ENCODE measurements at regions not wholly inside any gene's neighbourhood (a gene's known extent, or its start where the extent isn't known, plus 50 kb on each side); places are given as distances from the start of the nearest gene placed in this dataset.

DNA sequence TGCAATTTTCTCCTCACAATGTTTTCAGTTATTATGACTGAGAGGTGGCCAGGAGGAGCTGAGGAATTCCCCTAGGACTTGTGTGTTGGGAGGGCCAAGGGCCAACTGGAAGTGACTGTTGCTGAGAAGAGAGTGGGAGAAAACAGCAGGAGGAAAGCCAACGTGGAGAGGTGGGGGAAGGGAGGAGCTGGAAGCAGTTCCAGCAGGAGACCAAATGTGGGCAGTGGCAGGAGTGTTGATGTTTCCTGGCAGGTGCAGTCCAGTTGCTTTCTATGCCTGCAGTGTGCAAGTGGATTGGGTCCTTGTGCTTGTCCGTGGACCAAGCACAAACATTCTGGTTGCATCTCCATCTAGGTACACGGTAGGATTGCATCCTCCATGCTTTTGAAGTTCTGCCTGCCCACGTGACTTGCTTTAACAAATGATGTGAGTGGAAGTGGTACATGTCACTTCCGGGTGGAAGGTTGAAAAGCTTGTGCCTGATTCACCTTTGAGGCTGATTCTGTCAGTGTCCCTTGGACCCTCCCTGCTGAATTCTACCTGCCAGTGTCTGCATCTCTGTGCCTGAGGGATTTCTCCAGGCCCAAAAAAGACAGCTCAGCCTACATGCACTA lies 54.7 kb upstream of the CRHR1 start:
- DNase-seq = no peak

DNA sequence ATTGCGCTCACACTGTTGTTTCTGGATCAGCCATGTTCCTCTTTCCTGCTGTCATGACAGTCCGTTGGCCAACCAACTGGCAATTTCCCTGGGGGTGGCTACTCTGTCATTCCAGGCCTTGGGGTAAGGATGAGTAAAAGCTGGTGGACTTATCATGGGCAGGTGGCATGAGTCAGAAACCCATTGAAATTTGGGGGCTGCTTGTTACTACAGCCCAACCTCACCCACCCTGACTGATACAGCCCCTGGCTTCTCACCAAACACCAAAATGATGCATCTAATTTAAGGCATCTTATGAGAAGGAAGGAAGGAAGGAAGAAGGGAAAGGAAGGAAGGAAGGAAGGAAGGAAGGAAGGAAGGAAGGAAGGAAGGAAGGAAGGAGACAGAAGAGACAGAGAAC lies 53.9 kb upstream of the CRHR1 start:
- DNase-seq = no peak

GRCh38 chr17:45731459-45731858 lies 52.7 kb upstream of the CRHR1 start:
- DNase-seq = no peak

DNA sequence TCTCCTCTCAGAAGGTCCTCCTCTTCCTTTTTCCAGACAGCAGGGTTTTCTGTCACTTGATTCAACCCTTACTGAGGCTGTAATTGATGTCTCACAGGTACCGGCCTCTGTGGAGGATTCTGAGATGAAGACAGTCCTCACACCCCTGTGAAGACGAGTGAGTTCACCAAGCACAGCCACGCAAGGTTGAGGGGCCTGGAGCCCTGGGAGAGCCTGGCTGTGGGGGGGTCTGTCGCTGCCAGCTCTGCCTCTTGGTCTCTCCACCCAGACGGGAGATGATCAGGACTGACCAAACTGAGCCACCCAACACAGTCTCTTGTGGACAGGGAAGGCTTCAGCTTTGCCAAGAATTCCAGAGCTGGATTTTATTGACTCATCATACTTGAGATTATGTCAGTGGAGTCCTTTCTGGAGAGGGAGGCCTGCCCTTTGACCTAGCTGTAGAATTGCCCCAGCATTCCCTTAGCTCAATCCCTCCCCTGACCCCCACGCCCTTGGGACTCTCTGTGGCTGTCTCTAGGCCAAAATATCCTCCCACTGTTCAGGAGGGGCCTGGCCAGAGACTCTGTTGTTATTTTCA lies 51.1 kb upstream of the CRHR1 start:
- DNase-seq = no peak

DNA sequence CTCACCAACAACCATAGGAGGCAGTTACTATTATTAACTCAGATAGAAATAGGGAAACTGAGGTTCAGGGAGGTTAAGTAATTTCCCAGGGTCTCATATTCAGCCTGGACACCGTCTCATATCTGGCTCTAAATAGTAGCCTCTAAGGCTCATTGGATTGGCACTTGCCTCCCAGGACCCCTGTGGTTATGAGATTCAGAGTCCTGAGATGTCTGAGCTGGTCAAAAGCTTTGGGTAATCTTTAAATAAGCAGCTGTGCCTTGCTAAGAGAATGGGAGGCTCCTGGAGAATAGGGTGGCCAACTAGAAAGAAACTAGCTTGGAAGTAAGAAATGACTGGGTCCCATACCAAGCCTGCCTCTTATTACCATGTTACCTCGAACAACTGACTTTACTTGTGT lies 50.3 kb upstream of the CRHR1 start:
- DNase-seq = no peak

Data from activated effector memory CD4-positive, alpha-beta T cell treated with anti-CD3 and anti-CD28 coated beads, Interleukin-2, amount 50 U/mL, for 16 hours (primary cell).